ENCODE measurements at regions not wholly inside any gene's neighbourhood (a gene's known extent, or its start where the extent isn't known, plus 50 kb on each side); places are given as distances from the start of the nearest gene placed in this dataset.
A peak's percentile ranks its signal among the peaks of the same experiment; 100 is the strongest.
"Not testable (repeated sequence)": the region's sequence is repeated elsewhere in the genome, so short reads cannot be mapped to it uniquely, and the experiment has no call there.

GRCh38 chr7:142439739-142440138, 181.9 kb upstream of the PRSS58 start:
- DNase-seq (ENCODE audit: low read depth) = no peak
- TF ChIP-seq CTCF (conservative IDR thresholded peaks at IDR 0.05; ENCODE audit: control insufficient read depth, insufficient read depth, low read depth, low read length) = no peak

GRCh38 chr7:142438923-142439515, 181.2 kb upstream of the PRSS58 start:
- no peak for DNase-seq (ENCODE audit: low read depth)
- no peak overlapping the region for H3K4me3 ChIP-seq (ENCODE audit: control insufficient read depth, low read depth, low read length)
- TF ChIP-seq CTCF (conservative IDR thresholded peaks at IDR 0.05; ENCODE audit: control insufficient read depth, insufficient read depth, low read depth, low read length) = no peak

More at GRCh38 chr7:142439739-142440138, 181.9 kb upstream of the PRSS58 start:
- no peak overlapping the region for H3K4me3 ChIP-seq (ENCODE audit: control insufficient read depth, low read depth, low read length)

DNA sequence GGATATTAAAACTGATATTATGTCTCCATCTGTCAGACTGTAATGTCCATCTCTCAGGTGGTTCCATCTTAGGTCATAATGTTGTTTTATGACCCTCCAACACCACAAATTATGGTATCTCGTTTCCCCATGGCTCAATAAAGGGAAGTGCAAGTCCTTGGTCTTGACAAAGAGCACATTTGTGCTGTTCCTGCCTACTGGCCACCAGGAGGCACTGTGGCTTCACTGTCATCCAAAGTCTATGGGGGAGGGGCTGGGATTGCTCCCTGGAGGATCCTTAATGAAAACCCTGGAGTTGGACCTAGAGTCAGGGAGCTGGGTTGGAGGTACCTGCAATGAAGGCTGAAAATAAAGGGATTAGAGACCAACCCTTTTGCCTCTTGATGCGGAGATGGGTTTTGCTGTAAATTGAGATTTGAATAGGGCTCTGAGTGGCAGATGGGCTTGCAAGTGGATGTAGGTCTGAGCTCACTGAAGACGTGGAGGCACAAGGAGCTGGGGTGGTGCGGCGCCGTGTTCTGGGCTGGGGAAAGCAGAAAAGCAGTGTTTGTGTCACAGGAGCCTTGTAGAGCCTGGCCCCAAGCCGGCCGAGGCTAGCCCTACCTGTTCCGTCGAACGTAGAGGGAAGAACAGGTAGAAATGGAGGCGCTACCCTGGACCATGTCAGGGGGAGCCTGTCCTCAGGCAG, 180.5 kb upstream of the PRSS58 start:
- H3K4me3 ChIP-seq (ENCODE audit: control insufficient read depth, low read depth, low read length) = no peak overlapping the region
- peak; percentile 90 for TF ChIP-seq CTCF (conservative IDR thresholded peaks at IDR 0.05; ENCODE audit: control insufficient read depth, insufficient read depth, low read depth, low read length)
- peak; percentile 64 for DNase-seq (ENCODE audit: low read depth)

- TF ChIP-seq CTCF (conservative IDR thresholded peaks at IDR 0.05; ENCODE audit: control insufficient read depth, insufficient read depth, low read depth, low read length) = no peak
- DNase-seq (ENCODE audit: low read depth) = no peak
- no peak overlapping the region for H3K4me3 ChIP-seq (ENCODE audit: control insufficient read depth, low read depth, low read length)
Measured at GRCh38 chr7:142437741-142438140, 179.9 kb upstream of the PRSS58 start.

DNA sequence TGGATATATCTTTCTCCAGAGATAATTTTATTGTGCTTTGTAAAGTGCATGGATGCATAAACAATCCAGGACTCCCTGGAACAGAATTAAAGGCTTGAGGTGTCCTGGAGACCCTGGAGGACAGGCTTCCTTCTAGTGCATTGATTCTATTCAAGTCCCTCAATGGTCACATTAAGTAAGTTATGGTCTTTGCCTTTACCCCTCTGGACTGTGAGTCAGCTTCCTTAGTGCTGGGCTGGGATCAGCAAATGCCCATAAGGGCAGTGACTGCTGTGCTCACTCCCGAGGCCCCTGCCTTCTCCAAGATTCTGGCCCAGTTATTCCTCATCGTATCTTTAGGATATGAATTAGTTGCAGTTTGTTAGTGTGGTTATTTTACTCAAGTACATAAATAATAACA, 178.7 kb upstream of the PRSS58 start:
- H3K4me3 ChIP-seq (ENCODE audit: control insufficient read depth, low read depth, low read length) = no peak overlapping the region
- no peak for TF ChIP-seq CTCF (conservative IDR thresholded peaks at IDR 0.05; ENCODE audit: control insufficient read depth, insufficient read depth, low read depth, low read length)
- DNase-seq (ENCODE audit: low read depth) = peak; percentile 35

GRCh38 chr7:142435606-142436005, 177.7 kb upstream of the PRSS58 start:
- not testable (repeated sequence) for DNase-seq (ENCODE audit: low read depth); H3K4me3 ChIP-seq (ENCODE audit: control insufficient read depth, low read depth, low read length)

DNA sequence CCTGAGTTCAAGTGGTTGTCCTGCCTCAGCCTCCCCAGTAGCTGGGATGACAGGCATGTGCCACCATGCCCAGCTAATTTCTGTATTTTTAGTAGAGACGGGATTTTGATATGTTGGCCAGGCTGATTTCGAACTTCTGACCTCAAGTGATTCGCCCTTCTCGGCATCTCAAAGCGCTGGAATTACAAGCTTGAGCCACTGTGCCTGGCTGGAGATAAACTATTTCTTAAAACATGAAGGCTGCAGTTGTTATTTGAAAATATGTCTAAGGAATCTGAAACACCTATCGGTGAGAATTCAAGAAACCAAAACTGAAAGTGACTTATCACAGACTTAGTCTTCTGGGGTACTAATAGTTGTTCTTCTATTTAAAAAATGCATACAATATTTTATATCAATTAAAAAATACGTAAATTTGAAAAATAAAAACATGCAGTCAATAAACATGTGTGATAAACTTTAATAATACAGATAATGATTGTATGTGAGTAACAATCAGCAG, 176.9 kb upstream of the PRSS58 start:
- no peak for DNase-seq (ENCODE audit: low read depth)
- TF ChIP-seq CTCF (conservative IDR thresholded peaks at IDR 0.05; ENCODE audit: control insufficient read depth, insufficient read depth, low read depth, low read length) = no peak
- H3K4me3 ChIP-seq (ENCODE audit: control insufficient read depth, low read depth, low read length) = no peak overlapping the region

DNA sequence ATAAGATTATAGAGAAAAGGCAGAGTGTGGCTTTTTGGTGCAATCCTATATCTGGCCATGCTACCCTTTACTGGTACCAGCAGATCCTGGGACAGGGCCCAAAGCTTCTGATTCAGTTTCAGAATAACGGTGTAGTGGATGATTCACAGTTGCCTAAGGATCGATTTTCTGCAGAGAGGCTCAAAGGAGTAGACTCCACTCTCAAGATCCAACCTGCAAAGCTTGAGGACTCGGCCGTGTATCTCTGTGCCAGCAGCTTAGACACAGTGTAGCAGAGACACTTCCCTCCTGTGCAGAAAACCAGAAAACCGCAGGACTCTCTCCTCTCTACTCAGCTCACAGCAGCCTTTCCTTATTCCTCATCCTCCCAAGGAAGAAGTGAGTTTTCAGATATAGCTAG, 176.3 kb upstream of the PRSS58 start:
- H3K4me3 ChIP-seq (ENCODE audit: control insufficient read depth, low read depth, low read length); DNase-seq (ENCODE audit: low read depth): not testable (repeated sequence)
